Peyer's patch (tissue), 4 donors: ENCODE measurements at regions not wholly inside any gene's neighbourhood (a gene's known extent, or its start where the extent isn't known, plus 50 kb on each side); places are given as distances from the start of the nearest gene placed in this dataset.

Experiments
- DNase-seq, 3 donors: peaks; one replicate each; pipeline ENCODE4 v3.0.0-alpha.2; 2017 to 2019
- H3K27ac ChIP-seq, 4 donors: fragments of 200-600 bp; sonication (generic); one replicate each; pipeline ENCODE4 v1.5.1; 2016 to 2019
- H3K27me3 ChIP-seq, 2 donors: fragments of 200-600 bp; sonication (generic); one replicate each; pipeline ENCODE4 v1.5.1; 2019
- H3K36me3 ChIP-seq, 3 donors: fragments of 200-600 bp; sonication (generic); one replicate each; pipeline ENCODE4 v1.5.1; 2016 to 2019
- H3K4me1 ChIP-seq, 4 donors: fragments of 200-600 bp; sonication (generic); one replicate each; pipeline ENCODE4 v1.5.1; 2016 to 2019
- H3K4me3 ChIP-seq, 4 donors: fragments of 200-600 bp; sonication (generic); 1 replicate in 3 of 4; 2 replicates in 1 of 4; pipeline ENCODE4 v1.5.1; 2016 to 2019; ENCODE audit warnings: mild to moderate bottlenecking in 1 of 4
- H3K9me3 ChIP-seq, 4 donors: fragments of 200-600 bp; sonication (generic); one replicate each; pipeline ENCODE4 v1.5.1; 2016 to 2019; ENCODE audit warnings: mild to moderate bottlenecking in 1 of 4
- CTCF ChIP-seq, 6 experiments: fragments of 450-650 bp in 4 of 6; fragments of 200-600 bp in 2 of 6; sonication (generic) in 1 of 6; IDR thresholded peaks; one replicate each; pipeline ENCODE4 v1.5.1; 2017 to 2019; ENCODE audit warnings: antibody characterized with exemption in 6 of 6, mild to moderate bottlenecking in 3 of 6, moderate library complexity in 1 of 6
- POLR2A ChIP-seq, 2 donors: fragments of 450-650 bp; IDR thresholded peaks; one replicate each; pipeline ENCODE4 v1.5.1; 2017; ENCODE audit warnings: antibody characterized with exemption in 2 of 2, mild to moderate bottlenecking in 2 of 2, moderate library complexity in 2 of 2

GRCh38 chr9:16307626-16308195 lies 562.8 kb downstream of the BNC2 start:
- DNase-seq = no peak
- no peak for TF ChIP-seq POLR2A (IDR thresholded peaks at IDR 0.05)
- no peaks in the 10 kb centered on the region for H3K4me1 ChIP-seq
- H3K27ac ChIP-seq = no peak overlapping the region
- no peak overlapping the region for H3K4me3 ChIP-seq
- no peaks in the 10 kb centered on the region for H3K27me3 ChIP-seq
- H3K36me3 ChIP-seq = no peaks in the 10 kb centered on the region
- H3K9me3 ChIP-seq = no peaks in the 10 kb centered on the region

GRCh38 chr9:16308645-16309044 lies 561.8 kb downstream of the BNC2 start:
- no peak overlapping the region for H3K27ac ChIP-seq
- H3K36me3 ChIP-seq = no peaks in the 10 kb centered on the region
- H3K4me1 ChIP-seq = no peaks in the 10 kb centered on the region
- H3K4me3 ChIP-seq = no peak overlapping the region
- no peak for TF ChIP-seq CTCF (IDR thresholded peaks at IDR 0.05)
- no peak for TF ChIP-seq POLR2A (IDR thresholded peaks at IDR 0.05)
- H3K9me3 ChIP-seq = no peaks in the 10 kb centered on the region
- DNase-seq = no peak
- H3K27me3 ChIP-seq = no peaks in the 10 kb centered on the region

GRCh38 chr9:16309082-16309468 lies 561.4 kb downstream of the BNC2 start:
- H3K9me3 ChIP-seq = no peaks in the 10 kb centered on the region
- no peaks in the 10 kb centered on the region for H3K27me3 ChIP-seq
- H3K4me1 ChIP-seq = no peaks in the 10 kb centered on the region
- no peaks in the 10 kb centered on the region for H3K36me3 ChIP-seq
- TF ChIP-seq CTCF (IDR thresholded peaks at IDR 0.05) (no peak), POLR2A (IDR thresholded peaks at IDR 0.05) (no peak)
- no peak for DNase-seq
- H3K27ac ChIP-seq = no peak overlapping the region
- no peak overlapping the region for H3K4me3 ChIP-seq

GRCh38 chr9:16309469-16310271 lies 560.8 kb downstream of the BNC2 start:
- no peaks in the 10 kb centered on the region for H3K27me3 ChIP-seq
- H3K4me1 ChIP-seq = no peaks in the 10 kb centered on the region
- no peak overlapping the region for H3K27ac ChIP-seq
- H3K4me3 ChIP-seq = no peak overlapping the region
- H3K36me3 ChIP-seq = no peaks in the 10 kb centered on the region
- no peaks in the 10 kb centered on the region for H3K9me3 ChIP-seq
- TF ChIP-seq POLR2A (IDR thresholded peaks at IDR 0.05) (no peak), CTCF (IDR thresholded peaks at IDR 0.05) (no peak)
- no peak for DNase-seq

- Histone ChIP-seq H3K4me1 (no peaks in the 10 kb centered on the region), H3K9me3 (no peaks in the 10 kb centered on the region), H3K36me3 (no peaks in the 10 kb centered on the region), H3K4me3 (no peak overlapping the region), H3K27me3 (no peaks in the 10 kb centered on the region), H3K27ac (no peak overlapping the region)
- TF ChIP-seq CTCF (IDR thresholded peaks at IDR 0.05) (no peak), POLR2A (IDR thresholded peaks at IDR 0.05) (no peak)
- no peak for DNase-seq
Observed at GRCh38 chr9:16310278-16311110, 560.0 kb downstream of the BNC2 start.

- Histone ChIP-seq H3K9me3 (no peaks in the 10 kb centered on the region), H3K36me3 (no peaks in the 10 kb centered on the region), H3K4me3 (no peak overlapping the region), H3K27me3 (no peaks in the 10 kb centered on the region), H3K27ac (no peak overlapping the region), H3K4me1 (no peaks in the 10 kb centered on the region)
- TF ChIP-seq CTCF (IDR thresholded peaks at IDR 0.05) = no peak
- no peak for TF ChIP-seq POLR2A (IDR thresholded peaks at IDR 0.05)
- no peak for DNase-seq
Observed at GRCh38 chr9:16312116-16312515, 558.4 kb downstream of the BNC2 start.
